GM23338 (cell line): ENCODE measurements at regions not wholly inside any gene's neighbourhood (a gene's known extent, or its start where the extent isn't known, plus 50 kb on each side); places are given as distances from the start of the nearest gene placed in this dataset.

Experiments used
- CREB1 ChIP-seq: fragments of 250-450 bp; sonication (Bioruptor Pico); IDR thresholded peaks from 2 replicates; pipeline ENCODE4 v1.5.0; 2020; ENCODE audit warnings: low read depth, mild to moderate bottlenecking, moderate library complexity
- EZH2 ChIP-seq: fragments of 200-600 bp; sonication (generic); IDR thresholded peaks from one replicate; pipeline ENCODE4 v1.8.0; 2017; ENCODE audit warnings: antibody characterized with exemption, mild to moderate bottlenecking, low read depth; ENCODE audit not compliant: unreplicated experiment
- JUNB ChIP-seq: IDR thresholded peaks from one replicate; pipeline ENCODE4 v1.6.1; 2016; ENCODE audit warnings: antibody characterized with exemption; ENCODE audit not compliant: unreplicated experiment
- POLR2AphosphoS5 ChIP-seq: IDR thresholded peaks from 2 replicates; pipeline ENCODE4 v1.6.1; 2016; ENCODE audit warnings: antibody characterized with exemption, low read depth
- ZNF114 ChIP-seq: fragments of 250-450 bp; sonication (Bioruptor Pico); IDR thresholded peaks from 2 replicates; pipeline ENCODE4 v1.5.0; 2020; ENCODE audit warnings: mild to moderate bottlenecking, moderate library complexity
- TF ChIP-seq, protein P1 (sequence below), 2 experiments: fragments of 200-600 bp in 1 of 2; sonication (generic) in 1 of 2; conservative IDR thresholded peaks; 2 replicates each; pipeline versions ENCODE4 v1.5.1 to v1.6.1; 2016 to 2017; ENCODE audit warnings: antibody characterized with exemption in 2 of 2, low read depth in 2 of 2, mild to moderate bottlenecking in 2 of 2, moderate library complexity in 1 of 2
- TF ChIP-seq, protein P2 (sequence below): IDR thresholded peaks from one replicate; pipeline ENCODE4 v1.6.1; 2018; ENCODE audit warnings: antibody characterized with exemption; ENCODE audit not compliant: unreplicated experiment

DNA sequence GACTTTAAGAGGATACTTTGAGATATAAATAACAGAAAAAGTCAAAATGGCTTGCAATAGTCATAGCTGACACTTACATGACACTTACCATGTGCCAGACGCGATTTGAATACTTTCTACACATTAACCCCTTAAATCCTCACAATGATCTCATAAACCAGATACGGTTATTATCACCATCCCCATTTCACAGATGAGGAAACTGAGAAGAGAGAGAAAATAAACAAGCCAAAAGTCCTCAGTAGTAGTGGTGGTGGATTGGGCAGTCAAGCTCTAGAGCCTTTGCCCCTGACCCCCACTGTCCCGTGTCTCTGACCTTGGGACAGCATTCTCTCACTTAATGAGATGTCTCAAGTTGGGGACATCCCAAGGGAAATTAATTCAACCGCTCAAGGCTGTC, 105.2 kb upstream of the TAF1B start:
- TF ChIP-seq, protein P1, sequence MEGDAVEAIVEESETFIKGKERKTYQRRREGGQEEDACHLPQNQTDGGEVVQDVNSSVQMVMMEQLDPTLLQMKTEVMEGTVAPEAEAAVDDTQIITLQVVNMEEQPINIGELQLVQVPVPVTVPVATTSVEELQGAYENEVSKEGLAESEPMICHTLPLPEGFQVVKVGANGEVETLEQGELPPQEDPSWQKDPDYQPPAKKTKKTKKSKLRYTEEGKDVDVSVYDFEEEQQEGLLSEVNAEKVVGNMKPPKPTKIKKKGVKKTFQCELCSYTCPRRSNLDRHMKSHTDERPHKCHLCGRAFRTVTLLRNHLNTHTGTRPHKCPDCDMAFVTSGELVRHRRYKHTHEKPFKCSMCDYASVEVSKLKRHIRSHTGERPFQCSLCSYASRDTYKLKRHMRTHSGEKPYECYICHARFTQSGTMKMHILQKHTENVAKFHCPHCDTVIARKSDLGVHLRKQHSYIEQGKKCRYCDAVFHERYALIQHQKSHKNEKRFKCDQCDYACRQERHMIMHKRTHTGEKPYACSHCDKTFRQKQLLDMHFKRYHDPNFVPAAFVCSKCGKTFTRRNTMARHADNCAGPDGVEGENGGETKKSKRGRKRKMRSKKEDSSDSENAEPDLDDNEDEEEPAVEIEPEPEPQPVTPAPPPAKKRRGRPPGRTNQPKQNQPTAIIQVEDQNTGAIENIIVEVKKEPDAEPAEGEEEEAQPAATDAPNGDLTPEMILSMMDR (conservative IDR thresholded peaks at IDR 0.05; ENCODE audit: low read depth in 2 of 2), result no peak
- TF ChIP-seq POLR2AphosphoS5 (no peak), CREB1 (CRISPR knock-in tag) (no peak), EZH2 (no peak), ZNF114 (CRISPR knock-in tag) (no peak), JUNB (no peak)
- TF ChIP-seq, protein P2, sequence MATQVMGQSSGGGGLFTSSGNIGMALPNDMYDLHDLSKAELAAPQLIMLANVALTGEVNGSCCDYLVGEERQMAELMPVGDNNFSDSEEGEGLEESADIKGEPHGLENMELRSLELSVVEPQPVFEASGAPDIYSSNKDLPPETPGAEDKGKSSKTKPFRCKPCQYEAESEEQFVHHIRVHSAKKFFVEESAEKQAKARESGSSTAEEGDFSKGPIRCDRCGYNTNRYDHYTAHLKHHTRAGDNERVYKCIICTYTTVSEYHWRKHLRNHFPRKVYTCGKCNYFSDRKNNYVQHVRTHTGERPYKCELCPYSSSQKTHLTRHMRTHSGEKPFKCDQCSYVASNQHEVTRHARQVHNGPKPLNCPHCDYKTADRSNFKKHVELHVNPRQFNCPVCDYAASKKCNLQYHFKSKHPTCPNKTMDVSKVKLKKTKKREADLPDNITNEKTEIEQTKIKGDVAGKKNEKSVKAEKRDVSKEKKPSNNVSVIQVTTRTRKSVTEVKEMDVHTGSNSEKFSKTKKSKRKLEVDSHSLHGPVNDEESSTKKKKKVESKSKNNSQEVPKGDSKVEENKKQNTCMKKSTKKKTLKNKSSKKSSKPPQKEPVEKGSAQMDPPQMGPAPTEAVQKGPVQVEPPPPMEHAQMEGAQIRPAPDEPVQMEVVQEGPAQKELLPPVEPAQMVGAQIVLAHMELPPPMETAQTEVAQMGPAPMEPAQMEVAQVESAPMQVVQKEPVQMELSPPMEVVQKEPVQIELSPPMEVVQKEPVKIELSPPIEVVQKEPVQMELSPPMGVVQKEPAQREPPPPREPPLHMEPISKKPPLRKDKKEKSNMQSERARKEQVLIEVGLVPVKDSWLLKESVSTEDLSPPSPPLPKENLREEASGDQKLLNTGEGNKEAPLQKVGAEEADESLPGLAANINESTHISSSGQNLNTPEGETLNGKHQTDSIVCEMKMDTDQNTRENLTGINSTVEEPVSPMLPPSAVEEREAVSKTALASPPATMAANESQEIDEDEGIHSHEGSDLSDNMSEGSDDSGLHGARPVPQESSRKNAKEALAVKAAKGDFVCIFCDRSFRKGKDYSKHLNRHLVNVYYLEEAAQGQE, result no peak
